C4-2B (cell line): ENCODE measurements at regions not wholly inside any gene's neighbourhood (a gene's known extent, or its start where the extent isn't known, plus 50 kb on each side); places are given as distances from the start of the nearest gene placed in this dataset.

Experiments used
- CTCF ChIP-seq: fragments of 450-650 bp; conservative IDR thresholded peaks from 2 replicates; pipeline ENCODE4 v1.5.1; 2017; ENCODE audit warnings: mild to moderate bottlenecking
- ZFX ChIP-seq: fragments of 450-650 bp; IDR thresholded peaks from 2 replicates; pipeline ENCODE4 v1.6.1; 2017

- TF ChIP-seq CTCF (no peak), ZFX (no peak)
These were observed 57.6 kb downstream of the CCDC71L start for GRCh38 chr7:106603346-106603745.
